ENCODE measurements at regions not wholly inside any gene's neighbourhood (a gene's known extent, or its start where the extent isn't known, plus 50 kb on each side); places are given as distances from the start of the nearest gene placed in this dataset.

GRCh38 chr6:61200444-61200843 is 1085.6 kb downstream of the KHDRBS2 start:
- POLR2A ChIA-PET: no interaction called here
- H3K4me2 ChIP-seq: no peak overlapping the region
- H3K4me1 ChIP-seq: no peaks in the 10 kb centered on the region
- no peaks in the 10 kb centered on the region for H3K9me3 ChIP-seq
- ATAC-seq: no peak
- DNase-seq (ENCODE audit: low read depth in 1 of 2, low spot score in 1 of 2): no peak
- no peak for FAIRE-seq
- no peak overlapping the region for H3K4me3 ChIP-seq
- TF ChIP-seq POLR2AphosphoS2 (conservative IDR thresholded peaks at IDR 0.05; ENCODE audit: low read length): no peak
- TF ChIP-seq REST (IDR thresholded peaks at IDR 0.05): no peak
- TF ChIP-seq ZFP36 (IDR thresholded peaks at IDR 0.05; ENCODE audit: borderline replicate concordance, partially characterized antibody): no peak
- WGBS (ENCODE audit: missing lambda C conversion rate): 6% methylated on average over 4 of the region's 4 CpGs
- CTCF ChIA-PET: no interaction called here
- no peak overlapping the region for H3K27ac ChIP-seq

GRCh38 chr6:61193771-61194170 is 1092.3 kb downstream of the KHDRBS2 start:
- Histone ChIP-seq H3K4me2 (no peak overlapping the region), H3K4me3 (no peak overlapping the region), H3K9me3 (no peaks in the 10 kb centered on the region), H3K4me1 (no peaks in the 10 kb centered on the region), H3K27ac (no peak overlapping the region)
- 0% methylated on average over 2 of the region's 3 CpGs for WGBS (ENCODE audit: missing lambda C conversion rate)
- ChIA-PET CTCF (no interaction called here), POLR2A (no interaction called here)
- no peak for DNase-seq (ENCODE audit: low read depth in 1 of 2, low spot score in 1 of 2)
- ATAC-seq: no peak
- FAIRE-seq: no peak
- TF ChIP-seq SREBF2 (IDR thresholded peaks at IDR 0.05) (no peak), ELK1 (IDR thresholded peaks at IDR 0.05; ENCODE audit: low read depth, low read length) (no peak), ESRRA (IDR thresholded peaks at IDR 0.05; ENCODE audit: borderline replicate concordance, low read length) (no peak), CBX8 (IDR thresholded peaks at IDR 0.05) (no peak), REST (IDR thresholded peaks at IDR 0.05) (no peak), CHD4 (IDR thresholded peaks at IDR 0.05; ENCODE audit: borderline replicate concordance) (no peak)
- TF ChIP-seq, protein P1, sequence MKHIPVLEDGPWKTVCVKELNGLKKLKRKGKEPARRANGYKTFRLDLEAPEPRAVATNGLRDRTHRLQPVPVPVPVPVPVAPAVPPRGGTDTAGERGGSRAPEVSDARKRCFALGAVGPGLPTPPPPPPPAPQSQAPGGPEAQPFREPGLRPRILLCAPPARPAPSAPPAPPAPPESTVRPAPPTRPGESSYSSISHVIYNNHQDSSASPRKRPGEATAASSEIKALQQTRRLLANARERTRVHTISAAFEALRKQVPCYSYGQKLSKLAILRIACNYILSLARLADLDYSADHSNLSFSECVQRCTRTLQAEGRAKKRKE (CRISPR knock-in tag; IDR thresholded peaks at IDR 0.05; ENCODE audit: low read depth): no peak
- TF ChIP-seq, protein P2, sequence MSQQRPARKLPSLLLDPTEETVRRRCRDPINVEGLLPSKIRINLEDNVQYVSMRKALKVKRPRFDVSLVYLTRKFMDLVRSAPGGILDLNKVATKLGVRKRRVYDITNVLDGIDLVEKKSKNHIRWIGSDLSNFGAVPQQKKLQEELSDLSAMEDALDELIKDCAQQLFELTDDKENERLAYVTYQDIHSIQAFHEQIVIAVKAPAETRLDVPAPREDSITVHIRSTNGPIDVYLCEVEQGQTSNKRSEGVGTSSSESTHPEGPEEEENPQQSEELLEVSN (IDR thresholded peaks at IDR 0.05; ENCODE audit: borderline replicate concordance, low read depth): no peak

DNA sequence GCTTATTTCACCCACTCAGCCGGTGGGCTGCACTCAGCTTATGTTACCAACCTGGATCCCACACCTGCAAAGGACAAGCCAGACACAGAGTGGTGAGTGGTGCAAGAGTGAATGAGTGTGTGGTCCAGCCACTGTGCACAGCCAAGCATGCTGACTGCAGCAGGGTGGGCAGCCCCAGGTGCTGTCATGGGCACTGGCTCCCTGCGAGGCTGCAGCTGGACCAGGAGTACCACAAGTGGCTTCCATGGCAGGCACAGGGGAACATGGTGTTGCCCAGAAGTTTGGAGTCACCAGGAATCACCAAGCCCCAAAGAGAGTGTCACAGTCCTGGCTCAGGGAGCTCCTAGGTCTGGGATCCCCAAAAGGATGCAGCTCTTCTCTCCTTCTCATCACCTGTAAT is 1093.4 kb downstream of the KHDRBS2 start:
- no peak for FAIRE-seq
- 0% methylated on average over 1 of the region's 2 CpGs for WGBS (ENCODE audit: missing lambda C conversion rate)
- DNase-seq (ENCODE audit: low read depth in 1 of 2, low spot score in 1 of 2): no peak
- ChIA-PET CTCF (no interaction called here), POLR2A (no interaction called here)
- H3K4me3 ChIP-seq: no peak overlapping the region
- H3K4me2 ChIP-seq: no peak overlapping the region
- no peaks in the 10 kb centered on the region for H3K9me3 ChIP-seq
- H3K27ac ChIP-seq: no peak overlapping the region
- H3K4me1 ChIP-seq: no peaks in the 10 kb centered on the region
- ATAC-seq: no peak
- TF ChIP-seq BHLHE40 (IDR thresholded peaks at IDR 0.05; ENCODE audit: low read depth, low read length): no peak
- TF ChIP-seq RFX5 (IDR thresholded peaks at IDR 0.05): no peak
- no peak for TF ChIP-seq SREBF2 (IDR thresholded peaks at IDR 0.05)
- no peak for TF ChIP-seq REST (IDR thresholded peaks at IDR 0.05)
- TF ChIP-seq PHF8 (IDR thresholded peaks at IDR 0.05; ENCODE audit: borderline replicate concordance, low read depth): no peak
- TF ChIP-seq, protein P3, sequence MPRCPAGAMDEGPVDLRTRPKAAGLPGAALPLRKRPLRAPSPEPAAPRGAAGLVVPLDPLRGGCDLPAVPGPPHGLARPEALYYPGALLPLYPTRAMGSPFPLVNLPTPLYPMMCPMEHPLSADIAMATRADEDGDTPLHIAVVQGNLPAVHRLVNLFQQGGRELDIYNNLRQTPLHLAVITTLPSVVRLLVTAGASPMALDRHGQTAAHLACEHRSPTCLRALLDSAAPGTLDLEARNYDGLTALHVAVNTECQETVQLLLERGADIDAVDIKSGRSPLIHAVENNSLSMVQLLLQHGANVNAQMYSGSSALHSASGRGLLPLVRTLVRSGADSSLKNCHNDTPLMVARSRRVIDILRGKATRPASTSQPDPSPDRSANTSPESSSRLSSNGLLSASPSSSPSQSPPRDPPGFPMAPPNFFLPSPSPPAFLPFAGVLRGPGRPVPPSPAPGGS (IDR thresholded peaks at IDR 0.05): no peak
- no peak for TF ChIP-seq ZC3H11A (IDR thresholded peaks at IDR 0.05)

Data from A549 (cell line).